Spleen (tissue), 7 donors: ENCODE measurements at regions not wholly inside any gene's neighbourhood (a gene's known extent, or its start where the extent isn't known, plus 50 kb on each side); places are given as distances from the start of the nearest gene placed in this dataset.

Experiments used
- CTCF ChIP-seq, 11 experiments: fragments of 200-600 bp in 7 of 11; fragments of 450-650 bp in 4 of 11; sonication (generic) in 4 of 11; IDR thresholded peaks in 8 of 11; conservative IDR thresholded peaks in 3 of 11; 1 replicate in 7 of 11; 2 replicates in 4 of 11; pipeline versions ENCODE4 v1.4.0 to v1.8.0; 2016 to 2021; ENCODE audit warnings: antibody characterized with exemption in 11 of 11, inconsistent platforms in 4 of 11, mild to moderate bottlenecking in 1 of 11
- POLR2AphosphoS5 ChIP-seq, 3 donors: sonication (generic); formaldehyde crosslinking; IDR thresholded peaks; one replicate each; pipeline ENCODE4 v1.5.1; 2017; ENCODE audit warnings: antibody characterized with exemption in 3 of 3
- donor health status: DM: no; HTN: no; CAD: no; lungs with moderate emphysema.
- donor health status: DM: no; HTN: no; CAD: no.
- donor health status: DM: no; HTN: no; CAD: no.

GRCh38 chrX:63529961-63530360 lies 178.8 kb upstream of the SPIN4 start:
- TF ChIP-seq CTCF (IDR thresholded peaks at IDR 0.05 in 8 of 11, conservative IDR thresholded peaks at IDR 0.05 in 3 of 11): no peak
- TF ChIP-seq POLR2AphosphoS5 (IDR thresholded peaks at IDR 0.05): no peak
